ENCODE measurements at regions not wholly inside any gene's neighbourhood (a gene's known extent, or its start where the extent isn't known, plus 50 kb on each side); places are given as distances from the start of the nearest gene placed in this dataset.
A peak's percentile ranks its signal among the peaks of the same experiment; 100 is the strongest.

- no peaks in the 10 kb centered on the region for H3K4me1 ChIP-seq
- no peaks in the 10 kb centered on the region for H3K36me3 ChIP-seq
- H3K27ac ChIP-seq, result no peak overlapping the region
- H3K9me3 ChIP-seq, result no peaks in the 10 kb centered on the region
- TF ChIP-seq, protein P1, sequence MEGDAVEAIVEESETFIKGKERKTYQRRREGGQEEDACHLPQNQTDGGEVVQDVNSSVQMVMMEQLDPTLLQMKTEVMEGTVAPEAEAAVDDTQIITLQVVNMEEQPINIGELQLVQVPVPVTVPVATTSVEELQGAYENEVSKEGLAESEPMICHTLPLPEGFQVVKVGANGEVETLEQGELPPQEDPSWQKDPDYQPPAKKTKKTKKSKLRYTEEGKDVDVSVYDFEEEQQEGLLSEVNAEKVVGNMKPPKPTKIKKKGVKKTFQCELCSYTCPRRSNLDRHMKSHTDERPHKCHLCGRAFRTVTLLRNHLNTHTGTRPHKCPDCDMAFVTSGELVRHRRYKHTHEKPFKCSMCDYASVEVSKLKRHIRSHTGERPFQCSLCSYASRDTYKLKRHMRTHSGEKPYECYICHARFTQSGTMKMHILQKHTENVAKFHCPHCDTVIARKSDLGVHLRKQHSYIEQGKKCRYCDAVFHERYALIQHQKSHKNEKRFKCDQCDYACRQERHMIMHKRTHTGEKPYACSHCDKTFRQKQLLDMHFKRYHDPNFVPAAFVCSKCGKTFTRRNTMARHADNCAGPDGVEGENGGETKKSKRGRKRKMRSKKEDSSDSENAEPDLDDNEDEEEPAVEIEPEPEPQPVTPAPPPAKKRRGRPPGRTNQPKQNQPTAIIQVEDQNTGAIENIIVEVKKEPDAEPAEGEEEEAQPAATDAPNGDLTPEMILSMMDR (IDR thresholded peaks at IDR 0.05), result no peak
- TF ChIP-seq POLR2A (IDR thresholded peaks at IDR 0.05), result no peak
- intact Hi-C loops (cut with DNase I; ENCODE audit: low total_unique reads), result no loop called here
- H3K27me3 ChIP-seq, result no peaks in the 10 kb centered on the region
- H3K4me3 ChIP-seq, result no peak overlapping the region
- DNase-seq, result no peak
Measured at GRCh38 chr2:66111706-66112105, 323.2 kb upstream of the MEIS1 start.

DNA sequence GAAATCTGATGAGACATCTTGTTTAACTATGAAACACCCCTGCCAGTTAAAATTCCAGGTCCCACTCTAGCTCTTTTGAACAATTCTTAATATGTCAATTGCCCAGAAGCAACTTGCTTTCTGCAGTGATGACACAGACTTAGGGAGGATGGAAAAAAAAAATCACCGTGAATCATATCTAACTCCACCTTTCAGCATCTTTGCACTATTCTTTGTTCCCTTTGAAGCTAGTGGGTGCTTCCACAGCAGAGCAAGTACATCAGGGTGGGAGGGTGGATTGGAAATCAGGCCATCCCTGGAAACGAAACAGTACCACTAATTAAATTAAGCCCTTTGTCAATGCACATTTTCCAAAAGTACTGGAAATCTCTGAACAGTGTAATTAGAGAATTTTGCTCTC lies 324.3 kb upstream of the MEIS1 start:
- no peak for DNase-seq
- H3K4me3 ChIP-seq, result no peak overlapping the region
- H3K27ac ChIP-seq, result no peak overlapping the region
- H3K36me3 ChIP-seq, result no peaks in the 10 kb centered on the region
- H3K9me3 ChIP-seq, result no peaks in the 10 kb centered on the region
- H3K27me3 ChIP-seq, result no peaks in the 10 kb centered on the region
- no peak for TF ChIP-seq POLR2A (IDR thresholded peaks at IDR 0.05)
- TF ChIP-seq, protein P1 (IDR thresholded peaks at IDR 0.05), result no peak
- no peaks in the 10 kb centered on the region for H3K4me1 ChIP-seq
- intact Hi-C loops (cut with DNase I; ENCODE audit: low total_unique reads), result no loop called here

- Histone ChIP-seq H3K4me3 (no peak overlapping the region), H3K36me3 (no peaks in the 10 kb centered on the region), H3K4me1 (no peaks in the 10 kb centered on the region), H3K9me3 (no peaks in the 10 kb centered on the region), H3K27ac (no peak overlapping the region), H3K27me3 (no peaks in the 10 kb centered on the region)
- intact Hi-C loops (cut with DNase I; ENCODE audit: low total_unique reads), result no loop called here
- TF ChIP-seq, protein P1 (IDR thresholded peaks at IDR 0.05), result no peak
- TF ChIP-seq POLR2A (IDR thresholded peaks at IDR 0.05), result no peak
- DNase-seq, result no peak
Measured at GRCh38 chr2:66110086-66110485, 324.8 kb upstream of the MEIS1 start.

DNA sequence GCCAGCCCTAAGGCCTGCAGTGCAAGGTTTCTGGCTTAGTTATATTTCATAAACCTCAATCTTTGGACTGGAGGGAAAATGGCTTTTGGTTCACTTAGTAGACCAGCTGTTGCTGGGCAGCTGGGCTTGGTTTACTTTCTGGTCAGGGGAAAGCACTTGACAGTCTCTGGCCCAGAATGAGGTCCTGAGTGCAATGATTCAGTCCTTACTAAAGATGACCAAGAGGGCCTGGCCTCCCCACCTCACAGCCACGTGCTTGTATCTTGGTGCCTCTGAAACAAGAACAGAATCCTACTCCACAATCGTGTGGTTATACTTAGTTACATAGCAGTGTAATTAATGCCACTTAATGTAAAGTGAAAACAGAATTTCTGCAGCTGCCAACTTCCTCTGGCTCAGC lies 325.5 kb upstream of the MEIS1 start:
- no peaks in the 10 kb centered on the region for H3K27me3 ChIP-seq
- no peaks in the 10 kb centered on the region for H3K4me1 ChIP-seq
- H3K27ac ChIP-seq, result no peak overlapping the region
- no peak overlapping the region for H3K4me3 ChIP-seq
- intact Hi-C loops (cut with DNase I; ENCODE audit: low total_unique reads), result no loop called here
- TF ChIP-seq, protein P1 (IDR thresholded peaks at IDR 0.05), result no peak
- no peak for TF ChIP-seq POLR2A (IDR thresholded peaks at IDR 0.05)
- DNase-seq, result no peak
- H3K9me3 ChIP-seq, result no peaks in the 10 kb centered on the region
- H3K36me3 ChIP-seq, result no peaks in the 10 kb centered on the region

GRCh38 chr2:66105066-66105753 lies 329.7 kb upstream of the MEIS1 start:
- TF ChIP-seq, protein P1 (IDR thresholded peaks at IDR 0.05), result no peak
- TF ChIP-seq POLR2A (IDR thresholded peaks at IDR 0.05), result no peak
- no peak overlapping the region for H3K4me3 ChIP-seq
- no peaks in the 10 kb centered on the region for H3K27me3 ChIP-seq
- H3K9me3 ChIP-seq, result no peaks in the 10 kb centered on the region
- H3K27ac ChIP-seq, result peak overlapping the region in 1 of 2 donors; percentile 17
- H3K4me1 ChIP-seq, result no peaks in the 10 kb centered on the region
- H3K36me3 ChIP-seq, result no peaks in the 10 kb centered on the region
- DNase-seq, result peak; percentile 28 to 35
- intact Hi-C loops (cut with DNase I; ENCODE audit: low total_unique reads), result no loop called here
